Sigmoid colon (tissue), 6 donors: ENCODE measurements at regions not wholly inside any gene's neighbourhood (a gene's known extent, or its start where the extent isn't known, plus 50 kb on each side); places are given as distances from the start of the nearest gene placed in this dataset.

Experiments used
- DNase-seq: peaks from one replicate; pipeline ENCODE4 v3.0.0-alpha.2; 2019
- H3K27ac ChIP-seq, 4 donors: fragments of 200-600 bp; sonication (generic); one replicate each; pipeline ENCODE4 v1.5.1; 2016 to 2019; ENCODE audit warnings: mild to moderate bottlenecking in 1 of 4
- H3K27me3 ChIP-seq, 3 donors: fragments of 200-600 bp; sonication (generic); one replicate each; pipeline ENCODE4 v1.5.1; 2019; ENCODE audit warnings: mild to moderate bottlenecking in 1 of 3
- H3K36me3 ChIP-seq, 4 donors: fragments of 200-600 bp; sonication (generic); one replicate each; pipeline ENCODE4 v1.5.1; 2016 to 2019
- H3K4me1 ChIP-seq, 4 donors: fragments of 200-600 bp; sonication (generic); one replicate each; pipeline ENCODE4 v1.5.1; 2017 to 2019
- H3K4me3 ChIP-seq, 4 donors: fragments of 200-600 bp; sonication (generic); one replicate each; pipeline ENCODE4 v1.5.1; 2017 to 2019; ENCODE audit warnings: mild to moderate bottlenecking in 2 of 4, moderate library complexity in 1 of 4
- H3K9me3 ChIP-seq, 4 donors: fragments of 200-600 bp in 3 of 4; sonication (generic) in 3 of 4; one replicate each; pipeline versions ENCODE4 v1.5.1 to v1.6.1; 2013 to 2019
- CTCF ChIP-seq, 4 experiments: fragments of 450-650 bp in 3 of 4; fragments of 200-600 bp in 1 of 4; IDR thresholded peaks; one replicate each; pipeline ENCODE4 v1.5.1; 2016 to 2019; ENCODE audit warnings: antibody characterized with exemption in 4 of 4, mild to moderate bottlenecking in 3 of 4, moderate library complexity in 2 of 4
- EP300 ChIP-seq, 4 donors: sonication (generic); formaldehyde crosslinking; IDR thresholded peaks; one replicate each; pipeline ENCODE4 v1.6.1; 2017; ENCODE audit warnings: antibody characterized with exemption in 4 of 4
- POLR2A ChIP-seq, 2 donors: fragments of 450-650 bp; IDR thresholded peaks; one replicate each; pipeline ENCODE4 v1.6.1; 2016; ENCODE audit warnings: antibody characterized with exemption in 2 of 2, mild to moderate bottlenecking in 2 of 2, moderate library complexity in 2 of 2
- POLR2AphosphoS5 ChIP-seq, 4 donors: sonication (generic); formaldehyde crosslinking; IDR thresholded peaks; one replicate each; pipeline ENCODE4 v1.6.1; 2017; ENCODE audit warnings: antibody characterized with exemption in 4 of 4
- WGBS, 2 donors: extraction: QIAGEN DNeasy Blood & Tissue Kit; methylation state at CpG; one replicate each; pipeline ENCODE4 v1.1.7; 2013; 5-methylcytosine and 5-hydroxymethylcytosine counted together
- intact Hi-C: fragments of 100-400 bp; cut with DNase I; formaldehyde crosslinking; loops from one replicate; pipeline ENCODE4 v1.15.1; 2023
- donor health status: healthy with polysubstance abuse.
- donor health status: healthy.

- Histone ChIP-seq H3K36me3 (no peaks in the 10 kb centered on the region), H3K27ac (no peak overlapping the region), H3K9me3 (no peaks in the 10 kb centered on the region), H3K4me3 (no peak overlapping the region), H3K27me3 (no peaks in the 10 kb centered on the region), H3K4me1 (no peaks in the 10 kb centered on the region)
- no peak for DNase-seq
- intact Hi-C loops = no loop called here
- TF ChIP-seq POLR2A (IDR thresholded peaks at IDR 0.05) = no peak
- TF ChIP-seq EP300 (IDR thresholded peaks at IDR 0.05) = no peak
- TF ChIP-seq POLR2AphosphoS5 (IDR thresholded peaks at IDR 0.05) = no peak
- TF ChIP-seq CTCF (IDR thresholded peaks at IDR 0.05) = no peak
- WGBS, 2 donors = 65 to 79% methylated on average over 2 of the region's 2 CpGs
Measured at GRCh38 chr13:74715718-74716117, 581.5 kb upstream of the KLF12 start.

- H3K4me3 ChIP-seq = no peak overlapping the region
- no peak overlapping the region for H3K27ac ChIP-seq
- no peaks in the 10 kb centered on the region for H3K4me1 ChIP-seq
- no peak for DNase-seq
- intact Hi-C loops = no loop called here
- H3K9me3 ChIP-seq = no peaks in the 10 kb centered on the region
- H3K36me3 ChIP-seq = no peaks in the 10 kb centered on the region
- no peak for TF ChIP-seq EP300 (IDR thresholded peaks at IDR 0.05)
- no peak for TF ChIP-seq POLR2A (IDR thresholded peaks at IDR 0.05)
- no peaks in the 10 kb centered on the region for H3K27me3 ChIP-seq
Measured at GRCh38 chr13:74710006-74710405, 575.8 kb upstream of the KLF12 start.

GRCh38 chr13:74709226-74709625 is 575.0 kb upstream of the KLF12 start:
- Histone ChIP-seq H3K4me3 (no peak overlapping the region), H3K27me3 (no peaks in the 10 kb centered on the region), H3K27ac (no peak overlapping the region), H3K9me3 (no peaks in the 10 kb centered on the region), H3K4me1 (no peaks in the 10 kb centered on the region), H3K36me3 (no peaks in the 10 kb centered on the region)
- TF ChIP-seq POLR2A (IDR thresholded peaks at IDR 0.05) = no peak
- TF ChIP-seq POLR2AphosphoS5 (IDR thresholded peaks at IDR 0.05) = no peak
- no peak for TF ChIP-seq CTCF (IDR thresholded peaks at IDR 0.05)
- no peak for TF ChIP-seq EP300 (IDR thresholded peaks at IDR 0.05)
- WGBS, 2 donors = 73 to 86% methylated on average over 2 of the region's 2 CpGs
- intact Hi-C loops = no loop called here
- no peak for DNase-seq

GRCh38 chr13:74708629-74709028 is 574.4 kb upstream of the KLF12 start:
- TF ChIP-seq EP300 (IDR thresholded peaks at IDR 0.05) = no peak
- no peak for TF ChIP-seq CTCF (IDR thresholded peaks at IDR 0.05)
- TF ChIP-seq POLR2A (IDR thresholded peaks at IDR 0.05) = no peak
- TF ChIP-seq POLR2AphosphoS5 (IDR thresholded peaks at IDR 0.05) = no peak
- 59 to 94% methylated on average over 3 of the region's 3 CpGs for WGBS, 2 donors
- H3K27me3 ChIP-seq = no peaks in the 10 kb centered on the region

GRCh38 chr13:74707291-74707690 is 573.1 kb upstream of the KLF12 start:
- DNase-seq = no peak
- H3K9me3 ChIP-seq = no peaks in the 10 kb centered on the region
- TF ChIP-seq EP300 (IDR thresholded peaks at IDR 0.05) = no peak
- TF ChIP-seq CTCF (IDR thresholded peaks at IDR 0.05) = no peak
- TF ChIP-seq POLR2A (IDR thresholded peaks at IDR 0.05) = no peak
- no peak for TF ChIP-seq POLR2AphosphoS5 (IDR thresholded peaks at IDR 0.05)
- WGBS, 2 donors = 50 to 72% methylated on average over 1 of the region's 1 CpG
- H3K36me3 ChIP-seq = no peaks in the 10 kb centered on the region
- H3K27me3 ChIP-seq = no peaks in the 10 kb centered on the region
- no peaks in the 10 kb centered on the region for H3K4me1 ChIP-seq
- intact Hi-C loops = no loop called here
- H3K27ac ChIP-seq = no peak overlapping the region
- no peak overlapping the region for H3K4me3 ChIP-seq

More at GRCh38 chr13:74708629-74709028, 574.4 kb upstream of the KLF12 start:
- intact Hi-C loops = no loop called here
- no peak overlapping the region for H3K27ac ChIP-seq
- H3K4me1 ChIP-seq = no peaks in the 10 kb centered on the region
- no peaks in the 10 kb centered on the region for H3K9me3 ChIP-seq
- no peak for DNase-seq
- no peak overlapping the region for H3K4me3 ChIP-seq
- H3K36me3 ChIP-seq = no peaks in the 10 kb centered on the region
